GM10266 (cell line): ENCODE measurements at regions not wholly inside any gene's neighbourhood (a gene's known extent, or its start where the extent isn't known, plus 50 kb on each side); places are given as distances from the start of the nearest gene placed in this dataset.

ENCODE experiments used
- DNase-seq: peaks from one replicate; pipeline ENCODE4 v3.0.0; 2012; ENCODE audit errors: extremely low spot score
- CTCF ChIP-seq: IDR thresholded peaks from 2 replicates; pipeline ENCODE4 v1.5.1; 2012; ENCODE audit warnings: mild to moderate bottlenecking, low read depth; ENCODE audit not compliant: control insufficient read depth, insufficient read depth; ENCODE audit errors: missing control alignments

- TF ChIP-seq CTCF = no peak
- no peak for DNase-seq
These were observed 742.9 kb upstream of the DDX18 start for GRCh38 chr2:117071556-117072102.

GRCh38 chr2:117074756-117075155 lies 739.7 kb upstream of the DDX18 start:
- no peak for DNase-seq
- no peak for TF ChIP-seq CTCF

GRCh38 chr2:117085256-117085655 lies 729.2 kb upstream of the DDX18 start:
- no peak for DNase-seq
- no peak for TF ChIP-seq CTCF

GRCh38 chr2:117085737-117086136 lies 728.8 kb upstream of the DDX18 start:
- DNase-seq = no peak
- no peak for TF ChIP-seq CTCF

DNA sequence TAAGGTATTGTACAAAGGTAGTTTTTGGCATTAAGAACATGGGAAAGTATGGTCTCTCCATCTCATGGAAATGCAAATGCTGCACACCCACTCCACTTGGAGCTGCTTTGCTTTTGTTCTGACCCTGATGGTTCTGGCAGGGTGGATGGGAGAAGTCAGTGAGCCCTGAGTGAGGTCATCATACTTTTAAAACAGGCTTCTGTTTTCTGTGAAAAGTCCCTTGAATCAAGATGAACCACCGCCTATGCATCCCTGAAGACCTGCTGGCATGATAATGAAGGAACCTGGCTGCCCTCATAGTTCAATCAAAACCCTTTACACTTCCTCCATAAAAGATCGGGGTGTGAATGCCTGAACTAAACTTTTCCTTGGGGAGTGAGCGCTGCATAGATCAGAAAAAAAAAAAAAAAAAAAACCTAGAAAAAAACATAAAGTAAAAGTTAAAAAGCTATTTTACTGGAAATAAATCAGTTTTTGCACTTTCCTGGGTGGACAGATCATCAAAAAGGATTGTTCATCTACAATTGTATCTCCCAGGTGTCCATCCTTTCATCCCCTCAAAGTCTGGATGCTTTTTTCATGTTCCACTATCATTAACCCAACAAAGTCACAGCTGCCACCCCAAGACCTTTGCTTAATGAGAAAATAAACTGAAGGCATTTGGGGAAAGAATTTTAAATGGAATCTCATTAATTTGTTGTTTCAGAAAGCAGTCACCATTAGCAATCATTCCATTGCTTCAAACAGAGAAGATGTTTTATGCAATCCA lies 728.1 kb upstream of the DDX18 start:
- no peak for DNase-seq
- no peak for TF ChIP-seq CTCF

GRCh38 chr2:117086943-117087250 lies 727.6 kb upstream of the DDX18 start:
- TF ChIP-seq CTCF = no peak
- no peak for DNase-seq

DNA sequence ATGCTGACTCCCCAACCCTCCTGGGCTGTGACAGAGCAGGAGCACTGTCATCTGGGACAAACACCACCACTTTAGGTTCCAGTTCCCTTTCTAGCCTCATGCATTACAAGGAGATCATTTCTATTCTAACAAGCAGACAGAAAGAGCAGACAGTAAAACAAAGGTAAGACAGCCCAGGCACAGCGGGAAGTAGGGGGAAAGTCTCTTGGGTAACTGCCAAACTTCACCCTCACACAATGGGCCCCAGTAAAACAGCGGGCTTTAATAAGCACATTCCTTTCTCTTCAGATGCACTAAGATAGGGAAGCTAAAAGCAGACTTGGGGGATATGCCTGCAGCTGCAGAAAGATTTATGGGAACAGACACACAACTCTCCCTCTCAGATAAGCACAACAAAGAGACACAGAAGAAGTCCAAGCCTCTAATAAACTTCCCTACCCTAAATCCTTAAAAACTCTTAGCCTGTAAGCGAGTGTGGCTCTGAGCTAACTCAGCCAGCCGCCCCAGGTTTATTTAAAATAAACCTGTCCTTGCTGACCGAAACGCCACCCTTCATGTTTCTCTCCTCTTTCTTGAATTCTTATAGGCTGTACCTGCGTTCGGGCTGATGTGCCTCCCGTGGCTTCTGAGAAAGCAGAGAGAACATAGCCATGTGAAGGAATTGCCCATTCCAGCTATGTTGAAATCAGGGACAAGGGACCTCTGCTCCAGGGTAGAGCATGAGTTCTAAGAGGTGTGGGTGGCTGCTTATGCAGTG lies 726.8 kb upstream of the DDX18 start:
- no peak for TF ChIP-seq CTCF
- DNase-seq = no peak
